Keratinocyte (primary cell): ENCODE measurements at regions not wholly inside any gene's neighbourhood (a gene's known extent, or its start where the extent isn't known, plus 50 kb on each side); places are given as distances from the start of the nearest gene placed in this dataset.

Experiments
- EZH2 ChIP-seq: IDR thresholded peaks from one replicate; pipeline ENCODE4 v1.6.1; 2012; ENCODE audit warnings: inconsistent platforms, mild to moderate bottlenecking, low read length, moderate library complexity
- TF ChIP-seq, protein P1 (sequence below), 3 experiments: IDR thresholded peaks in 1 of 3; conservative IDR thresholded peaks in 1 of 3; optimal IDR thresholded peaks in 1 of 3; 2 replicates in 2 of 3; 3 replicates in 1 of 3; pipeline versions ENCODE3 to v1.5.1; 2011; ENCODE audit warnings: low read length in 3 of 3, mild to moderate bottlenecking in 3 of 3, moderate library complexity in 2 of 3, control low read depth in 1 of 3, inconsistent platforms in 1 of 3; ENCODE audit not compliant: insufficient read depth in 2 of 3; ENCODE audit errors: extremely low read depth in 1 of 3

DNA sequence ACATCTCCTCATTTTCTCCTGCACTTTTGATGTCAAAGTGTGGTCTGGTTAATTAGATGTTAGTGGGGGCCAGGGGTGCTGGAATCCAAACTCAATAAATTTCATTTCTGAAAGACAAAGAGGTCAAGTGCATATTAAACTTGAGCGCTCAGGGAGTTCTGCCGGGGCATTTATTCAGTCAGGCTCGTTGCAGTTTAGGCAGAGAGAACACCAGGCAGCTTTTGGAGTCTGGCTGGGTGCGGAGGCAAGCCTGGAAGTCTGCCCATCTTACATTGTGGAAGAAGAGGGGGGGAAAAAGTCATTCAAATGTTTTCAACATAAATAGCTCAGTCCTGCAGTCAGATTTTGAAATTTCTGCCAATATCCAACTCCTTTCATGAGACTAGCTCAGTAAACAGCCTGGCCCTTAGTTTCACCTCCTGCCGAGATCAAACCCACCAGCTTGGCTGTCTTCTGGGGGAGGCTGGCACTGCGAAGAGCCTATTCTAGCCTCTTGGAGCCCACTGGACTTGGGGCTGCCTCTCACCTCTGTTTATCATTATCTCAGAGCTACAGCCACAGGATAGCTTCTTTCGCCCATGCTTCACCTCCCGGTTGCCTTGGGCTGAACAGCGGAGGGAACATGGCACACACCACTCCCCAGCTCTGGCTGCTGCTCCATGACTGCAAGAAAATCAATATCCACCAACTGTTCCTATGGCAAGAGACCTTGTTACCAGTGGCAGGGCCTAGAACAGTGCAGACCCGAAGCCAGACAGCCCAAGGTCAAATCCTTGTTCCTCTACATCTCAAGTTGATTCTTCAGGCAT, 177.4 kb upstream of the CDH5 start:
- TF ChIP-seq, protein P1, sequence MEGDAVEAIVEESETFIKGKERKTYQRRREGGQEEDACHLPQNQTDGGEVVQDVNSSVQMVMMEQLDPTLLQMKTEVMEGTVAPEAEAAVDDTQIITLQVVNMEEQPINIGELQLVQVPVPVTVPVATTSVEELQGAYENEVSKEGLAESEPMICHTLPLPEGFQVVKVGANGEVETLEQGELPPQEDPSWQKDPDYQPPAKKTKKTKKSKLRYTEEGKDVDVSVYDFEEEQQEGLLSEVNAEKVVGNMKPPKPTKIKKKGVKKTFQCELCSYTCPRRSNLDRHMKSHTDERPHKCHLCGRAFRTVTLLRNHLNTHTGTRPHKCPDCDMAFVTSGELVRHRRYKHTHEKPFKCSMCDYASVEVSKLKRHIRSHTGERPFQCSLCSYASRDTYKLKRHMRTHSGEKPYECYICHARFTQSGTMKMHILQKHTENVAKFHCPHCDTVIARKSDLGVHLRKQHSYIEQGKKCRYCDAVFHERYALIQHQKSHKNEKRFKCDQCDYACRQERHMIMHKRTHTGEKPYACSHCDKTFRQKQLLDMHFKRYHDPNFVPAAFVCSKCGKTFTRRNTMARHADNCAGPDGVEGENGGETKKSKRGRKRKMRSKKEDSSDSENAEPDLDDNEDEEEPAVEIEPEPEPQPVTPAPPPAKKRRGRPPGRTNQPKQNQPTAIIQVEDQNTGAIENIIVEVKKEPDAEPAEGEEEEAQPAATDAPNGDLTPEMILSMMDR (optimal IDR thresholded peaks at IDR 0.05 in 1 of 3, IDR thresholded peaks at IDR 0.05 in 1 of 3, conservative IDR thresholded peaks at IDR 0.05 in 1 of 3; ENCODE audit: extremely low read depth in 1 of 3, insufficient read depth in 2 of 3, low read length in 3 of 3), result no peak
- no peak for TF ChIP-seq EZH2
